GM19372 (cell line): ENCODE measurements at regions not wholly inside any gene's neighbourhood (a gene's known extent, or its start where the extent isn't known, plus 50 kb on each side); places are given as distances from the start of the nearest gene placed in this dataset.

Experiments used
- ATAC-seq: cut with Tn5 transposase; IDR thresholded peaks from one replicate; pipeline ENCODE4 v1.9.1; 2021; ENCODE audit warnings: mild to moderate bottlenecking, low read depth, moderate library complexity; ENCODE audit not compliant: unreplicated experiment

- ATAC-seq, result no peak
These were observed 123.1 kb upstream of the EEPD1 start for GRCh38 chr7:36029853-36030515.

DNA sequence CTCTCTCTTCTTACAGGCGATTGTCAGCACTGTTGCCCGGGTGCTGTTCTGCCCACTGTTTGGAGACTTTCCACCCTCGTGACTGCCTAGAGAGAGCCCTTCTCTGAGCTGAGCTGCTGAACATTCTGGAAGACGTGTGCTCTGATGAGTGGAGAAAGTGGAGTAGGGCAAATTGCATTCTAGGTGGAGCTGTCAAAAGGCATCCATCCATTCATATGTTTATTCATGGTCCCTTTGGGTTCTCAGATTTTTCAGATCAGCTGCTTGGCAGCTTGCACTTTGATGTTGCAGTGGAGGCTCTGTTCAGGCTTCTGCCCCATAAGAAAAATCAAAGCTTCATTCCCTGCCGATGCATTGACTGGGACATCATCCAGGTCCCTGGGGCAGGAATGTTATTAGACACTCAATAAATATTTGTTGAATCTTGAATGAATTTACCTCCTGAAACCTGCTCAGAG, 120.7 kb upstream of the EEPD1 start:
- ATAC-seq, result no peak

DNA sequence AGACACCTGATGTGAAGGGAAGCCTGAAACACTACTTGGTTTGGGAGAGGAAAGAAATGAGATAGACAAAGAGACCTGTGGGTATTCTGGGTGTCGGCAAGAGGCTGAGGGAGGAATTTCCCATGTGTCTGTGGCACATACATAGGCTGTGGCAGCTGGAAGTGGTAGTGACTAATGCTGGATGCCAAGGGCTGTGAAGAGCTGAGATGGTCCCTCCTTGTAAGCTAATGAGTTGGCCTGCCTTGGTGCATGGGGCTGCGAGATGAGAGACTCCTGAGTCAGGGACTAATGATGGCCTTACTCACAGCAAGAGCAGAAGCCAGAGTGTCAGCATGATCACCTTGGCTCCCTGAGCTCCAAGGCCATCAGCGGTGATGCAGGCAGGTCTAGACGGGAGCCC, 119.0 kb upstream of the EEPD1 start:
- no peak for ATAC-seq

DNA sequence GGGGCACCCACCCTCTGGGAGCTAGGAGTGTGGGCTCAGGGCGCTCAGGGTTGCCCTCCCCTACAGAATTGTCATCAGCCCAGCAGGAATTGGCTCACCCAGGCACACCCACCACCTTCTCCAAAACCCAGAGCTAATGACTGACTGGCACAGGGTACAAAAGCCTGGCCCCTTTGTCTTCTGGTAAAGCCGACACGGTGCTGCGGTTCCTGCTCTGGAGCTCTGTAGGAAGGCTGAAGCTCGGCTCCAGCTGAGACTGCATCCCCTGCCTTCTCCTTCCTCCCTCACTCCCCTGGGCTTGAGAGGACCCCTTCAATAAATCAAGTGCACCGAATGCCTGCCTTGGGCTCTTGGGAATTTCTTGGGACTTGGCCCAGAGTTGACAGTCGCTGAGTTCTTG, 117.9 kb upstream of the EEPD1 start:
- no peak for ATAC-seq

- no peak for ATAC-seq
These were observed 116.5 kb upstream of the EEPD1 start for GRCh38 chr7:36036590-36036989.

- ATAC-seq, result no peak
These were observed 115.9 kb upstream of the EEPD1 start for GRCh38 chr7:36037121-36037662.

- ATAC-seq, result no peak
These were observed 114.9 kb upstream of the EEPD1 start for GRCh38 chr7:36038063-36038721.

GRCh38 chr7:36039243-36039642, 113.8 kb upstream of the EEPD1 start:
- no peak for ATAC-seq

DNA sequence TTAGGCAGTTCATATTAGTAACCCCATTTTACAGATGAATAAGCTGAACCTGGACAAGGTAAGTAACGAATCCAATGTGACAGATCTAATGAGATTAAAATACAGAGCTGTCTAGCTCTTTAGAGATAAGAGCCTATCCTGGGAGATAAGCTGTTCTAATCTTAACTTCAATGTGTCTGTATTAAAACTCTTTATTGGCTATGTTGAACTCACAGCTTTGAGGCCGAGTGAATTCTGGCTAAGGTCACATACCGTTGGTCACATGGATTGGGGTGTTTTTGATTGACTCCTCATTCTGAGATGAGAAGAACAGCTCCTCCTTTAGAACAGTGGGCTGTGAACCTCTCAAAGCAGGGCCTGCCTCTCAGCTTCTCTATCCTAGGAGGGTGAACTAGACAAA, 113.4 kb upstream of the EEPD1 start:
- no peak for ATAC-seq

- ATAC-seq, result no peak
These were observed 112.4 kb upstream of the EEPD1 start for GRCh38 chr7:36040679-36041078.

- ATAC-seq, result no peak
These were observed 108.8 kb upstream of the EEPD1 start for GRCh38 chr7:36044101-36044892.

GRCh38 chr7:36045326-36045725, 107.7 kb upstream of the EEPD1 start:
- ATAC-seq, result no peak

- no peak for ATAC-seq
These were observed 107.2 kb upstream of the EEPD1 start for GRCh38 chr7:36045830-36046341.

DNA sequence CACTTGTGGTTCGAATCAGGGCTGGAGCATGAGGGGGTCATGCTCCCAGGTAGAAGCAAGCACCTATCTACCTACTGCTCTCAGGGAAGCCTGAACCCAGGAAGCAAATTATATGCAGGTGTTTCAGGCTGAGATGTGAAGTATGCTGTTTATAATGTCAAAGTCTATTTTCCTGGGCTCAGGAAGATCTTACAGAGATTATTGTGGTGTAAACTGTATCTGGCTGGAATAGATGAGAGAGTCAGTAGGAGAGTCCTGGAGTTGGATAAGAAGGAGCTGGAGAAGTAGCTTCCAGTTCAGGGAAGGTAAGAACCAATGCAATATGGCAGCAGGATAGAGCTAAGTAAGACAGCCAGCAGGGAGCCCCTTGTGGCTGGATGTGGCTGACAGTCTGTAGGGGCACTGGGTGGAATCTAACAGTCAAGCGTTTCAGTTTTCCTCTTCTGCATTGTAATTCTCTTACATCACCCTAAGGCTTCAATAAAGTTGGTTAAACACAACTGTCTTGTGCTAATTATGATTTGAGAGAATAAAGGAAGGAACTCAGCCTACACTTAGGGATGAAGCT, 105.9 kb upstream of the EEPD1 start:
- no peak for ATAC-seq

DNA sequence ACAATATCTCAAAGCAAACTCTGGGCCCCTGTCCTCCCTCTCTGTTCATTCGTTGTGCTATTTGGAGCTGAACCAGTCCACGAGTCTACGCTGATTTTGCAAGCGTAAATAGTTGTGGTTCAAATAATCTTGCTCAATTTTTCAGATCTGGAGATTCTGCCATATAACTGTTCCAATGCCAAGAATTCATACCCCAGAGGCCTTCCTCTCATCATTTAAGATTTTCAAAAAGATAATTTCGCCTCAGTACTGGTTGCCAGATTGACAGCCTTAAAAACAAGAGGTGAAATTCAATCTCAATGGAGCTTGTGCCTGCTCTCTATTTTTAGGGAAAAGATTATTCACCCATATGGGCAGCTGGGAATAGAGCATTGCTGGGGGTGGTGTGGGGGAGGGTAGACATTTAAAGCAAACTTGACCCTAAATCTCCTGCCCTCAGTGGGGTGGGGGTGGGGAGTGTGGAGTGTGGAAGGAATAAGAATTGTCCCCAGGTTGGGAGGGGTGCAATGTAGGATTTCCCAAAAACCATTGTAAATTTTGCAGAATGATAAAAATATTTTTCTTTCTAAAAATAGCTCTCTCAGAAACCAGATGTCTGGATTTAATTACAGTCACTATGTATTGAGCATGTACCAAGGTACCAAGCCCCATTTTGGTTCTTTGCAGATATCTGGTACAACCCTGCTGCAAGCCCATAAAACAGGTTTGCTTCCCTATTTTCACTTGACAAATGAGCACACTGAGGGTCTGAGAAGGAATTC, 104.7 kb upstream of the EEPD1 start:
- ATAC-seq, result no peak

GRCh38 chr7:36048902-36049240, 104.2 kb upstream of the EEPD1 start:
- no peak for ATAC-seq

- no peak for ATAC-seq
These were observed 101.6 kb upstream of the EEPD1 start for GRCh38 chr7:36051501-36051900.

DNA sequence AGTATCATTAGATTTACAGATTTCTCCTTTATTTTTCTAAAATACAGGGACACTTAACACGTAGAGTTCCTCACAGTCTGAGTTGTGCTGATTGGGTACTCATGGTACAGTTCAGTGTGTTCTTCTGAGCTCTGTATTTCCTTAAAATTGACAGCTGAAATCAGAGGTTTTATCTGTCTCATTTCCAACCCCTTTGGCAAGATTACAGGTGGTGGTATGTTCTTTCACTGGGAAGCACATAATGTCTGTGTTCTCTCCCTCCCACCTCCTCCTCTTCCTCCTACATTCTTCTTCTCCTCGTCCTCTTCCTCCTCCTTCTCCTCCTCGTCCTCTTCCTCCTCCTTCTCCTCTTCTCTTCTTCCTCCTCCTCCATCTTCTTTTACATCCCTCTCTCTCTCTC, 99.5 kb upstream of the EEPD1 start:
- ATAC-seq, result no peak

DNA sequence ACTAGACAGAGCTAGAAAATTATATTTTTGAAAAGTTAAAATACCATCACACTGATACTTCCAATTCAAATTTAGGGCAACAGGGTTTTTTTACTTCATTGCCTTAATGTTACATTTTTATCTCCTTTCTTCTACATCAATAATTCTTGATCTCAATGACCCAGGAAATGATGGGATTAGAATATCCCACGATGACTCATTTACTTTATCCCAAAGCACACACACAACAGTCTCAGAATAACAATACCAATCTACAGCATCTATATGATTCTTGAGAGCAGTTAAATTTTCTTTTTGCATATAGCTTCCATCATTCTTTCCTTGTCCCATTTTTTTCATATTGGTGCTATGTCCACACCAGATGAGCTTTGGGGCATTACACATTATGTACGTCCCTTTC, 98.4 kb upstream of the EEPD1 start:
- no peak for ATAC-seq

- ATAC-seq, result no peak
These were observed 97.8 kb upstream of the EEPD1 start for GRCh38 chr7:36055207-36055606.
